Skeletal muscle cell (primary cell): ENCODE measurements at regions not wholly inside any gene's neighbourhood (a gene's known extent, or its start where the extent isn't known, plus 50 kb on each side); places are given as distances from the start of the nearest gene placed in this dataset.

Experiments used
- DNase-seq: peaks from one replicate; pipeline ENCODE4 v3.0.0-alpha.2; 2010; ENCODE audit warnings: low read depth
- H3K4me3 ChIP-seq: 2 replicates; pipeline ENCODE4 v1.5.1; 2011; ENCODE audit warnings: low read depth, mild to moderate bottlenecking, control low read depth, low read length, moderate library complexity

DNA sequence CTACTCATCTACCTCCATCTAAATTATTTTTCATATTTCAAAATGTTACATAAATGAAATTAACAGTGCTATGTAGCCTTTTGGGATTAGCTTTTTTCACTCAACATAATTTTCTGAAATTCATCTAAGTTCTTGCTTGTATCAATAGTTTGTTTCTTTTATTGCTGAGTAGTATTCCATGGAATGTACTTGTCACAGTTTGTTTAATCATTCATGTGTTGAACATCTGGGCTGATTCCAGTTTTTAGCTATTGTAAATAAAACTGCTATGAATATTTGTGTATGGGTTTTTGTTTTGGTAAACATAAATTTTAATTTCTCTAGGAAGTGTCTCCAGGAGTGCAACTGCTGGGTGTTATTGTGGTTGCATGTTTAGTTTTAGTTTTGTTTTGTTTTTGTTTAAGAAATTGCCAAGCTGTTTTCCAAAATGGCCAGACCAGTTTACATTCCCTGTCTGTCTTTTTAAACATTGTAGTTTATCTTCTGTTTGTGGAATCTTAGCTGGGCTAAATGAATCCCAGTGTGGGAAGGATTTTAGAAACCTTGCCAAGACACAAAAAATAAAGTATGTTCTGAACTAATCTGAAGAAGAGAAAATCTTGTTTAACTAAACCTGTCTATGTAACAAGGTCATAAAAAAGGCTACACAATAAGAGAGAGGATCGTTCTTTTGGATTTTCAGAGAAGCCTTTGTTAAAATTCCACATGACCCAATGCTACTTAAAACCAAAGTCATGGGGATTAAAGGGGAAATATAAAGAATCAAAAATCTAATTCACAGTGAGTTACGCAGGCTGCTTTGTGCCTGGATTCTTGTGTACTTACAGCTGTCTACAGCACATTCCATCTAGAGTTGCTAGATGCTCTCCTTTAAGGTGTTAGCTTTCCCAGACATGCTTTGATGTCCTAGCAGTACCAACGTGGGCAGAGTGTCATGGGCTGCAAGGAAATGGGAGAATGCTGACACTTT, 129.2 kb upstream of the SUCLG2 start:
- no peak for DNase-seq

DNA sequence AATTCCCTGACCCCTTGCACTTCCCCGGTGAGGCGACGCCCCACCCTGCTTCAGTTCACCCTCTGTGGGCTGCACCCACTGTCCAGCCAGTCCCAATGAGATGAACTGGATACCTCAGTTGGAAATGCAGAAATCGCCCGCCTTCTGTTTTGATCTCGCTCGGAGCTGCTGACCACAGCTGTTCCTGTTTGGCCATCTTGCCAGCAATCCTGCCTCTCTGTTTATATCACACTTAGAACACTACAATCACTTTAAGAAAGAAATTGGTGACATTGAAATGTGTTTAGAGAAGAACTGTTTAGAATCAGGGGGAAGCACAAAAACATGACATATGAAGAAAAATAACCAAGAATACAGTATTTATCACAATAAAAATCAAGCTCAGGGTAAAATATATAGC, 127.5 kb upstream of the SUCLG2 start:
- H3K4me3 ChIP-seq, result no peak overlapping the region
- DNase-seq, result no peak

More for the DNA sequence above, 129.2 kb upstream of the SUCLG2 start:
- H3K4me3 ChIP-seq, result no peak overlapping the region

DNA sequence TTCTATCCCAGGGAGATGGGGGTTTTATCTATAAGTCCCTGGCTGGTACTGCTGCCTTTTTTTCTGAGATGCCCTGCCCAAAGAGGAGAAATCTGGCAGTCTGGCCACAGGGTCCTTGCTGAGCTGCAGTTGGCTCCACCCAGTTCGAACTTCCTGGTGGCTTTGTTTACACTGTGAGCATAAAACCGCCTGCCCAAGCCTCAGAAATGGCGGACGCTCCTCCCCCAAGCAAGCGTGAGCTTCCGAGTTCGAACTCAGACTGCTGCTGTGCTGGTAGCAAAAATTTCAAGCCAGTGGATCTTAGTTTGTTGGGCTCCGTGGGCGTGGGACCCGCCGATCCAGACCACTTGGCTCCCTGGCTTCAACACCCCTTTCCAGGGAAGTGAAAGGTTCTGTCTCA, 126.8 kb upstream of the SUCLG2 start:
- H3K4me3 ChIP-seq, result no peak overlapping the region
- DNase-seq, result no peak

DNA sequence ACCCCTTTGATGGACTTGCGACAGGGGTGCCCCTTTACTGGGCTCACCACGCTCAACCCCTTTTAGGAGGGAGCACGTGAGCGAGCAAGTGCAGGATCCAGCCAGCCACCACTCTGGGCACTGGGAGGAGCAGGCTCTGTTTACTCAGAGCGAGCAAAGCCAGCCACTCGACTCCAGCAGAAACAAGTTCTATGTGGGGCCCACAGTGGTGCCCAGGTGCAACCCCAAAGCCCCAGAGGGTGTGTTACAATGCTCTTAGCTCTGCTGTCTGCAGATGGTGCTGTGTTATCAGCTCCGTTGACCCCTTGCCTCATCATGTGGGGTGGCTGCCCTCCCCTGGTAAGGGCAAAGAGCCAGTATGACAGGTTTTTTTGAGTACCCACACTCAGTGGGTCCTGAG, 120.3 kb upstream of the SUCLG2 start:
- no peak overlapping the region for H3K4me3 ChIP-seq
- no peak for DNase-seq

DNA sequence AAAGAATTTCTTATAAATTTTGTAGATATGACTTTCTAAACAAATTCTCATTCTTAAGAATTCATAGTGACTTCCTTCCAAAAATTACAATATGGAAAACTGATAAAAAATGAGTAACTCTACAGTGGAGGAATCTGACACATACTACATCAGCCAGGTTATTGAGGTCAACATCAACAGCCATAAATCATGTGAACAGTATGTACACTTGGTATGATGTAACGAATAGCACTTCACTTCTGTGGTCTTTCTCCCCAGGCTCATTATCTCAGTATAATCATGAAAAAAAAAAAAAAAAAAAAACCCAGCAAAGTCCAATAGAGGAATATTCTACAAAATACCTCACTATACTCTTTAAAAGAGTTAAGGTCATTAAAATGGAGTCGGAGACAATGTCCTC, 111.2 kb upstream of the SUCLG2 start:
- no peak for DNase-seq

DNA sequence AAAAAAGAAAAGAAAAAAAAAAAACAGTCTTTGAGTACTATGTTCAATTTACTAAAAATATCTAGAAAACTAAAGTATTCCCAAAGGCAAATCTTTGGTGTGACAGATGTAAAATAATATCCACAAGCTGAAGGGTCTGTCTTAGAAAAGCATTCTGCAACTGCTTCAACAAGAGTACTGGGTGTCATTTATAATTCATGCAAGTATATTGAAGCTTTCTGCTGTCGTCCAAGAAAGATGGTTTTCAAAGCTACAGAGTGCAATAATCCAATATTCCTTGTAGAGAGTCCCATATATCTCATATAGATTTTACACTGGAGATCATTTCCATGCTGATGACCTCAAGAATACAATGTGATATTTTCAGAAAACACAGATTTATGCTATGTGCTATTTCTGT, 90.9 kb upstream of the SUCLG2 start:
- DNase-seq, result no peak
- no peak overlapping the region for H3K4me3 ChIP-seq

More for the DNA sequence above, 111.2 kb upstream of the SUCLG2 start:
- H3K4me3 ChIP-seq, result no peak overlapping the region

DNA sequence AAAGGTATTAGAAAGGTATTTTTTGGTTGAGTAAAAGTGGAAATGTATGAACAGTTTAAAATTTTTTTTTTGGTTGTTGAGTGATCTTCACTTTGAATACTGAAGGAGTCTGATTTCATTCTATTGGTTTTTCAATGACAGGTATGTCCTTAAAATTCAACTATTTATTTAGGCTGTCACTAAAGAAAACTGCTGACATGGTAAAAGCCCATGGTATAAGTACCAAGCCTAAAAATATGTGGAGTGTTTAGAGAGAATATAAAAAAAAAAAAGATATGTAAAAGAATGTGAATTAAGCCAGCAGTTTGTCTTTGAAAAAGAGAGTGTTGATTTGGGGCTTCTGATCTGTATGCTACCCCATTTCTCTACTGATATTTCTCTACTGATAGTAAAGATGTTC, 90.3 kb upstream of the SUCLG2 start:
- no peak overlapping the region for H3K4me3 ChIP-seq
- DNase-seq, result no peak

DNA sequence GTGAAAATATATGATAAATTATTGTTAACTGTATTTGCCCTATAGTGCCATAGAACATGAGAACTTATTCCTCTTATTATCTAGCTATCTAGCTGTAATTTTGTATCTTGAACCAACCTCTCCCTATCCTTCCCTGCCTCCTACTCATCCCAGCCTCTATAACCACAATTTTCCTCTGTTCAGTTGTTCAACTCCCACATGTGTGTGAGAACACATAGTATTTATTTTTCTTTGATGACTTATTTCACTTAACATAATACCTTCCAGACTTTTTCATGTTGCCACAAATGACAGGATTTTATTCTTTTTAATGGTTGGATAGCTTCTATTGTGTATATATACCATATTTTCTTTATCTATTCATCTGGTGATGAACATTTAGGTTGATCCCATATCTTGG, 85.4 kb upstream of the SUCLG2 start:
- DNase-seq, result no peak
- H3K4me3 ChIP-seq, result no peak overlapping the region

DNA sequence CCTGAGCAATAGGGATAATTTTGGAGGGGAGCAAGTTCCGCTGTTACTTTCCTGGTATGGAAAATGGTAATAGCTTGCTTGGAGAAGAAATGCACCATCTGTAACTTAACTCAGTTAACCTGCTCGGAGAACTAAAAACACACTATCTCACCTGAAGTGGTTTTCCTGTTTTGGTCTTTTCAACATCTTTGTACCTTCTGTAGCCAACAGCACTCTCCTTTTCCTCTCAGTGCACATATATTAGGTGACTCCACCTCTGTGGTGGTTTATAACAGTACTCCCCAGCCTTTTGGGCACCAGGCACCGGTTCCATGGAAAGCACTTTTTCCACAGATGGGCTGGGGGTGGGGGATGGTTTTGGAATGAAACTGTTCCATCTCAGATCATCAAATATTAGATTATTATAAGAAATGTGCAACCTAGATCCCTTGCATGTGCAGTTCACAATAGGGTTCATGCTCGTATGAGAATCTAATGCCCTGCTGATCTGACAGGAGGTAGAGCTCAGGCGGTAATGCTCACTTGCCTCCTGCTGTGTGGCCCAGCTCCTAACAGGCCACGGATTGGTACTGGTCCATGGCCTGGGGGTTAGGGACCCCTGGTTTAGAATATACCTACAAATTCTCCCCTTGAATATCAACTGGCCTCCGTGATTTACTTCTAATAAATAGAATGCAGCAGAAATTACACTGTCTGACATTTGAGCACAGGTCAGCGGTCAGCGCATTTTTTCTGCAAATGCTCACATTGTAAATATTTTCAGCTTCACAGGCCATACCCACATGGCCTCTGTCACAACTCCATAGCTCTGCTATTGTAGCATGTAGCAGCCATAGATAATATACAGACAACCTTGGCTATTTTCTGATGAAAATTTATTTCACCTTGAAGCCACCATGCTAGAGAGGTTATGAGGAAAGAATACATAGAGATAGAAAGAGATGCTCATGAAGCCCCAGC, 83.8 kb upstream of the SUCLG2 start:
- H3K4me3 ChIP-seq, result no peak overlapping the region
- DNase-seq, result no peak

DNA sequence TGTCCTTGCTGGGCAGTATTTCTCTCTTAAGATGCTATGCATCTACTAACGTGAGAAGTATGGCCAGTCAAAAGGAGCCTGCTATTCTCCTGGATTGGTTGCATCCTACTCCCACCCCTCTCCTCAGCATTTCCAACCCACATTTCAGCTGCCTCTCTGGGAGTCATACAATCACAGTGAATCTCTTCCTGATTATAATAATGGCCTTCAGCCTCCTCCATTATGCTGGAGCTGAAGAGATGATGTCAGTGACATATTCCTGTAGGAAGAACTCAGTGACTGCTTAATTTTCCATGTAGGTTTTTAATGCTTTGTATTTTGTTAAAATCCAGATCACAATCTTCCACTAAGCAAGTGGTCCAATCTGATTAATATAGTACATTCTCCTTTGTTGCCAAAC, 82.7 kb upstream of the SUCLG2 start:
- no peak overlapping the region for H3K4me3 ChIP-seq
- no peak for DNase-seq

DNA sequence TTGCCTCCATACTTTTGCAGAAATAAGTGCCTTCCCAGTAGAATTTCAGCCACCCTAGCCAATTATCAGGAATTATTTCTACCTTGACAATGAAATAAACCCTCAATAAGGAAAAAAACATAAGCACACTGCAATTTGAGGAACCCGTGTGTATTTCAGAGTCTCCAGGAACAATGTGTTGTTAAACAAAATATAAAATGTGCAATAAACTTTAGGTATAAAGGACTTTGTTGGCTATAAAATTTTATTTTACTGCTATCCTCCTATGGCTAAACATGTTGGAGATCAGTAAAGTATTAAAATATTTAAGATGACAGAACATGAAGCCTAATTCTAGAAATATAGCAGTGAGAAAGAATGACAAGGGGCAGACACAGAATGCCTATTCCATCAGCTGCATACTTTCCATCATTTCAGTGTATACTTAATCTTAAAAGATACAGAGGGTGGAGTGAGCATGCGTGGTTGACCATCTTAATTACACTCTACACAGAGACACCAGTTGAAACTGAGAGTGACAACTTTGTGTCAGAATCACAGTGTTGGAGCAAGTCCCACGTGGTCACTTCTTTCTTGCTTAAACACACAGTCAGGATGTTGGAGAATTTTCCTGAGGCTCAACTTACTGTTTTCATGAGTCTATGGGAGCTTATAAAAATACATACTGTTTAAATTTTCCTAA, 79.0 kb upstream of the SUCLG2 start:
- H3K4me3 ChIP-seq, result no peak overlapping the region
- DNase-seq, result no peak

DNA sequence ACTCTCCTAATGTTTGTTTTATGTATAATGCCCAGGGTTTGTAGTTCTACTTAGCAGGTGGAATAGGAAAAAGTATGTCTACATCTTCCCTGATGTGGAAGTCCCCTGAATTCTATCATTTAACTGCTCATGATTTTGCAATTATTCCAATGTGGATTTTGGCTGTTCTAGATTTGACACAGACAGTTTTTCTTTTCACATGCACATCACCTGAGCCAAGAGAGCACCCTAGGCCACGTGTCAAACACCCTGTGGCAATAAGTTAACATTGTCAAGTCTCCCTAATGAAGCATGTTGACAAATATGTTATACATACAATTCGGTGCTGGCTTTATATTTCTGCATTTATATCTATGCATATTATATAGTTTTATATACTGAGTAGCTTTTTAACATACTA, 70.0 kb upstream of the SUCLG2 start:
- no peak overlapping the region for H3K4me3 ChIP-seq
- DNase-seq, result no peak

DNA sequence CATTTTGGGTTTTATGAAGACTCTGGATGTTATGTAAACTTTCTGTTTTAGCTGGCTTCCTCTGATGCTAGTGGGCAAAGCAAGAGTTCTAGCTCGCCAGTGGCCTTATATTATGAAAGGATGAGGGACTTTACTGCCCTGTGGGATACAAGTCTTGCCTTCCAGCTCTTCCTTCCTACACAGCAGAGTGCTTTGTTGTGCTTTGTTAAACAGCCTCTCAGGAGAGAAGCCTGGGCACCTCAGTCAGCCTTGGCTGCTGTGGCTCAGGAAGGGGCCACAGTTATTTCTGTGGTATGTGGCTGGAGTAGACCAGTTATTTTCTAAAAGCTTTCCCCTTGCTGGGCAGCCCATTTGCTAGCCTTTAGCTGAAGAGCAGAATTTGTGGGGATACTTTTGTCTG, 69.5 kb upstream of the SUCLG2 start:
- DNase-seq, result no peak
- H3K4me3 ChIP-seq, result no peak overlapping the region

DNA sequence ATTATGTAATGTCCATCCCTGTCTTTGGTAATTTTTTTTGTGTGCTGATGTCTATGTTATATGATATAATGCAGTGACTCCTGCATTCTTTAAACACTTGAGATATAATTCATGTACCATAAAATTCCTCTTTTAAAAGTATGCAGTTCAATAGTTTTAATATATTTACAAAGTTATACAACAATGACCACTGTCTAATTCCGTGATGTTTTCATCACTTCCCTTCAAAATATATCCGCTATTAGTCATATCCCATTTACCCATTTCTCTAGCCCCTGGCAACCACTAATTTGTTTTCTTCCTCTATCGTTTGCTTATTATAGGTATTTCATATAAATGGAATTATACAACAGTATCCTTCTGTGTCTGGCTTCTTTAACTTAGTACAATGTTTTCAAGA, 64.9 kb upstream of the SUCLG2 start:
- no peak overlapping the region for H3K4me3 ChIP-seq
- no peak for DNase-seq

DNA sequence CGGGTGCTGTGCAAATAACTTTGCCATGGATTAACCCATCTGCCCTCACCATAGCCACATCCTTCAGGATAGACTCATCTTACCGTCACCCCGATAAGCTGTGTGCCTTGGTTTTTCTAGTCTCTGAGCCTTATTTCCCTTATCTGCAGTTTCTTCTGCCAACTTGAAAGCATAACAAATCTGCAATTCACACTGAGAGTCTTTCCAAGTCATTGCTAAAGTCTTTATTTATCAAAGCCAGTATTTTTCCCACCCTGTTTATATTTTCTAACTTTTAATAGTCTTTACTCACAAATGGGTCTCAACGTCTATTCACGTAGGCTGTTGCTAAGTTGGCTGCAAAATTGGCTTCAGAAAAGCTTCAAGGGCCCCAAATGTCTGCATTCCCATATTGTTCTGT, 61.6 kb upstream of the SUCLG2 start:
- no peak overlapping the region for H3K4me3 ChIP-seq
- no peak for DNase-seq

DNA sequence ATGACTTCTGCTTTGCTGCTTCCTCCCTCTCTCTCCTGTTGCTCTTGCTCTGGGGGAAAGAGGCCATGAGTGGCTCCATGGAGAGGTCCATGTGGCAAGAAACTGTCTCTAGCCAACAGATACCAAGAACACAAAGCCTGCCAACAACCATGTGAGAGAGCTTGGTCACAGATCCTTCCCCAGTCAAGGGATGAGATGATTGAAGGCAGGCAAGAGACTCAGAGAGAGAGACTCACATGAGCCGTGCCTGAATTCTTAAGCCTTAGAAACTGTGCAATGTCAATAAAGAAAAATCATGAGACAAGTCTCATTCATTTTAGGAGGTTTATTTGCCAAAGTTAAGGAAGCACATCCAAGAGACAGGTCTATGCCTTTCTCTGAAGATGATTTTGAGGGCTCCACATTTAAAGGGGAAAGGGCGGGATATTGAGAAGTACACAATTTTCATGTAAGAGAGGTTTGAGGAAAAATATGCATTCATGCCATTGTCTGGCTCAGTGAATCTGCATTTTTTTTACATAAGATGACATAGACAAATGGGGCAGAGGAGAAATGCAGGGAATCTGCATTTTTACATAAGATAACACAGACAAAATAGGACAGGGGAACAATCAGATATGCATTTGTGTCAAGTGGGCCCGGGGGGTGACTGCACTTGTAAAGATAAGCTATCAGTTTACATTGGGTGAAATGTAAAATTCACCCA, 59.5 kb upstream of the SUCLG2 start:
- DNase-seq, result no peak
- H3K4me3 ChIP-seq, result no peak overlapping the region

DNA sequence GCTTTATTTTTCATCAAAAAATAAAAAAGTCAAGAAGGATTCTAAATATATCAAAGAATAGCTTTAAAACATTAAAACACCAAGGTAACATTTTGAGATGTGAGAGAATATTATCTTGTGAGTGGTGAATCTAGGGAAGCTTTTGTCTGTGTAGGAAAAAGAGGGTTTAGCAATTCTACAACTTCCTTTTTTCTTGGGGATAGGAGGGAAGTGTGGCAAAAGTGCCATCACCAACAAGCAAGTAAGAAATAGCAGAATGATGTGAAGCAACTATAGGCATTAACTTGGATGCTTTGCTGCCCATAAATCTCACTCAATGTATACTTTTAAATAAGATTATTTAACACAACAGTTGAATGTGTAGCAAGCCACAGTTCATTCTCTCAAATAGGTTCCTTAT, 57.8 kb upstream of the SUCLG2 start:
- DNase-seq, result no peak
- no peak overlapping the region for H3K4me3 ChIP-seq

DNA sequence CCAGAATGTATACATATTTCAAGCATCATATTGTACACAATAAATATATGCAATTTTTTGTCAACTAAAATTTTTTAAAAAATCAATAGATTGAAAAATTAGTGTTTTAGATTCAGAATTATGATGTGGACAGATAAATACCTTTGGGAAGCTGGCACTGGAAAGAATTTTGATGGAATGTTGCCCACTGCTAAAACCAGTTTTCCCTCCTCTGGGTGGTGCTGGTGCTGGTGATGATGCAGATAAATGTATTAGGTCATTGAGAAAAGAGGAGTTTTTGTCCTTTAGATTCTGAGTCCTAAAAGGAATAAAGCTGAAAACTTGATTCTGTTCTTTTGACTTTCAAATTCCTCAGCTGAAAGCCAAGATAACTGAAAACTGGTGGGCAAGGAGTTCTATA, 56.0 kb upstream of the SUCLG2 start:
- H3K4me3 ChIP-seq, result no peak overlapping the region
- no peak for DNase-seq

DNA sequence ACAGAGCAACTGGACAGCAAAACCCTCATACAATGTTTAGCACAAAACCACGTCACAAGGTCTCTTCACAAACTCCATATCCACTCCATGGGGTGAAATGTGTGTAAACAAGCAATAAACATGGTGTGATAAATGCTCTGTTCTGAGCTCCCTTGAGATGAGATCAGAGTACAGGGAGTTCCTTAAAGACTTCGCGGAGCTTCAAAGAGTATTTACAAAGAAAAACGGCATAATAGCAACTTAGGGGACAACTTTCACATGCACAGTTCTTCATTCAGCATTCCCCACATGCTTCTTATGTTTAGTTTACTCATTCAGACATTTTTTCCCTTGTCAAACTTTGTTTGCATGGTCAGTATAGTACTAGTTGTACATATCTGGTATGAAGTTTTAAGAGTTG, 52.5 kb upstream of the SUCLG2 start:
- peak; percentile 18 for DNase-seq

More for the DNA sequence above, 52.5 kb upstream of the SUCLG2 start:
- no peak overlapping the region for H3K4me3 ChIP-seq
